HCT116 (cell line): ENCODE measurements at regions not wholly inside any gene's neighbourhood (a gene's known extent, or its start where the extent isn't known, plus 50 kb on each side); places are given as distances from the start of the nearest gene placed in this dataset.

Experiments used
- CBX3 ChIP-seq: IDR thresholded peaks from 2 replicates; pipeline ENCODE4 v1.6.1; 2012; ENCODE audit warnings: low read depth
- CEBPB ChIP-seq: IDR thresholded peaks from 2 replicates; pipeline ENCODE4 v1.6.1; 2012; ENCODE audit warnings: low read depth
- CTCF ChIP-seq, 3 experiments: fragments of 200-600 bp in 1 of 3; sonication (generic) in 1 of 3; IDR thresholded peaks in 2 of 3; conservative IDR thresholded peaks in 1 of 3; 2 replicates each; pipeline ENCODE4 v1.5.1; 2012 to 2017; ENCODE audit warnings: low read depth in 2 of 3, low read length in 2 of 3, antibody characterized with exemption in 1 of 3, borderline replicate concordance in 1 of 3, control low read depth in 1 of 3, mild to moderate bottlenecking in 1 of 3, mixed read lengths in 1 of 3, mixed run types in 1 of 3, moderate library complexity in 1 of 3; ENCODE audit not compliant: insufficient read depth in 1 of 3
- EGR1 ChIP-seq: IDR thresholded peaks from 2 replicates; pipeline ENCODE4 v1.6.1; 2012; ENCODE audit warnings: low read depth
- EZH2 ChIP-seq: fragments of 200-600 bp; sonication (generic); IDR thresholded peaks from 2 replicates; pipeline ENCODE4 v1.6.1; 2017; ENCODE audit warnings: antibody characterized with exemption, mixed run types
- JUND ChIP-seq: IDR thresholded peaks from 2 replicates; pipeline ENCODE4 v1.6.1; 2012
- POLR2A ChIP-seq: IDR thresholded peaks from 2 replicates; pipeline ENCODE4 v1.7.0; 2011; ENCODE audit warnings: borderline replicate concordance; ENCODE audit not compliant: insufficient read depth, insufficient read length; ENCODE audit errors: extremely low read depth
- POLR2AphosphoS5 ChIP-seq: IDR thresholded peaks from 2 replicates; pipeline ENCODE4 v1.6.1; 2011; ENCODE audit warnings: mild to moderate bottlenecking, low read depth, low read length, moderate library complexity
- SIN3A ChIP-seq: IDR thresholded peaks from 2 replicates; pipeline ENCODE4 v1.6.1; 2012; ENCODE audit warnings: low read depth
- YY1 ChIP-seq: IDR thresholded peaks from 2 replicates; pipeline ENCODE4 v1.6.1; 2011; ENCODE audit warnings: low read length, low read depth, moderate library complexity, mild to moderate bottlenecking; ENCODE audit not compliant: insufficient replicate concordance; ENCODE audit errors: extremely low read depth
- ZNF274 ChIP-seq: fragments of 200-500 bp; sonication (Bioruptor generic); IDR thresholded peaks from 2 replicates; pipeline ENCODE4 v1.6.1; 2014; ENCODE audit warnings: mild to moderate bottlenecking, low read depth, low read length, inconsistent platforms
- TF ChIP-seq, protein P1 (sequence below): IDR thresholded peaks from 2 replicates; pipeline ENCODE4 v1.6.1; 2011; ENCODE audit warnings: mild to moderate bottlenecking, low read length, moderate library complexity; ENCODE audit not compliant: insufficient replicate concordance; ENCODE audit errors: extremely low read depth
- TF ChIP-seq, protein P2 (sequence below): IDR thresholded peaks from 2 replicates; pipeline ENCODE4 v1.6.1; 2012

GRCh38 chr9:78682216-78682615 lies 385.3 kb downstream of the PSAT1 start:
- no peak for TF ChIP-seq YY1
- no peak for TF ChIP-seq EGR1
- TF ChIP-seq, protein P1, sequence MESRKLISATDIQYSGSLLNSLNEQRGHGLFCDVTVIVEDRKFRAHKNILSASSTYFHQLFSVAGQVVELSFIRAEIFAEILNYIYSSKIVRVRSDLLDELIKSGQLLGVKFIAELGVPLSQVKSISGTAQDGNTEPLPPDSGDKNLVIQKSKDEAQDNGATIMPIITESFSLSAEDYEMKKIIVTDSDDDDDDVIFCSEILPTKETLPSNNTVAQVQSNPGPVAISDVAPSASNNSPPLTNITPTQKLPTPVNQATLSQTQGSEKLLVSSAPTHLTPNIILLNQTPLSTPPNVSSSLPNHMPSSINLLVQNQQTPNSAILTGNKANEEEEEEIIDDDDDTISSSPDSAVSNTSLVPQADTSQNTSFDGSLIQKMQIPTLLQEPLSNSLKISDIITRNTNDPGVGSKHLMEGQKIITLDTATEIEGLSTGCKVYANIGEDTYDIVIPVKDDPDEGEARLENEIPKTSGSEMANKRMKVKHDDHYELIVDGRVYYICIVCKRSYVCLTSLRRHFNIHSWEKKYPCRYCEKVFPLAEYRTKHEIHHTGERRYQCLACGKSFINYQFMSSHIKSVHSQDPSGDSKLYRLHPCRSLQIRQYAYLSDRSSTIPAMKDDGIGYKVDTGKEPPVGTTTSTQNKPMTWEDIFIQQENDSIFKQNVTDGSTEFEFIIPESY: no peak
- TF ChIP-seq CTCF (IDR thresholded peaks at IDR 0.05 in 2 of 3, conservative IDR thresholded peaks at IDR 0.05 in 1 of 3; ENCODE audit: borderline replicate concordance in 1 of 3, insufficient read depth in 1 of 3, low read depth in 2 of 3, low read length in 2 of 3): no peak
- TF ChIP-seq CEBPB: no peak
- TF ChIP-seq POLR2AphosphoS5: no peak
- TF ChIP-seq EZH2: no peak
- TF ChIP-seq POLR2A: no peak
- no peak for TF ChIP-seq ZNF274
- no peak for TF ChIP-seq SIN3A
- TF ChIP-seq JUND: no peak
- TF ChIP-seq, protein P2, sequence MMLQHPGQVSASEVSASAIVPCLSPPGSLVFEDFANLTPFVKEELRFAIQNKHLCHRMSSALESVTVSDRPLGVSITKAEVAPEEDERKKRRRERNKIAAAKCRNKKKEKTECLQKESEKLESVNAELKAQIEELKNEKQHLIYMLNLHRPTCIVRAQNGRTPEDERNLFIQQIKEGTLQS: no peak
- no peak for TF ChIP-seq CBX3
